B cell (primary cell): ENCODE measurements at regions not wholly inside any gene's neighbourhood (a gene's known extent, or its start where the extent isn't known, plus 50 kb on each side); places are given as distances from the start of the nearest gene placed in this dataset.

Experiments used
- EZH2 ChIP-seq: IDR thresholded peaks from 2 replicates; pipeline ENCODE4 v1.6.1; 2012; ENCODE audit warnings: borderline replicate concordance, low read depth, mild to moderate bottlenecking, moderate library complexity, low read length; ENCODE audit not compliant: insufficient read depth, poor library complexity, severe bottlenecking
- TF ChIP-seq, protein P1 (sequence below): fragments of 200-600 bp; IDR thresholded peaks from one replicate; pipeline ENCODE4 v1.8.0; 2022; ENCODE audit warnings: antibody characterized with exemption, mild to moderate bottlenecking

DNA sequence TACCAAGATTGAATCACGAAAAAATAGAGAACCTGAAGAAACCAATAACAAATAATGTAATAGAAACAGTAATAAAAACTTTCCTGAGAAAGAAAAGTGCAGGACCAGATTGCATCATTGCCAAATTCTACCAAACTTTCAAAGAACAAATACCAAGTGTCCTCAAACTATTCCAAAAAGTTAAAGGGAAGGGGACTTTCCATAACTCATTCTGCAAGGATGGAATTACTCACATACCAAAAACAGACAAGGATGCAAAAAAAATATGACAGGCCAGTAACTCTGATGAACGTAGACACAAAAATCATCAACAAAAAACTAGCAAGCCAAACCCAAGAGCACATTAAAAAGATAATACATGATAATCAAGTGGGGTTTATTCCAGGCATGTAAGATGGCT is 172.3 kb upstream of the SLC35G4 start:
- TF ChIP-seq, protein P1, sequence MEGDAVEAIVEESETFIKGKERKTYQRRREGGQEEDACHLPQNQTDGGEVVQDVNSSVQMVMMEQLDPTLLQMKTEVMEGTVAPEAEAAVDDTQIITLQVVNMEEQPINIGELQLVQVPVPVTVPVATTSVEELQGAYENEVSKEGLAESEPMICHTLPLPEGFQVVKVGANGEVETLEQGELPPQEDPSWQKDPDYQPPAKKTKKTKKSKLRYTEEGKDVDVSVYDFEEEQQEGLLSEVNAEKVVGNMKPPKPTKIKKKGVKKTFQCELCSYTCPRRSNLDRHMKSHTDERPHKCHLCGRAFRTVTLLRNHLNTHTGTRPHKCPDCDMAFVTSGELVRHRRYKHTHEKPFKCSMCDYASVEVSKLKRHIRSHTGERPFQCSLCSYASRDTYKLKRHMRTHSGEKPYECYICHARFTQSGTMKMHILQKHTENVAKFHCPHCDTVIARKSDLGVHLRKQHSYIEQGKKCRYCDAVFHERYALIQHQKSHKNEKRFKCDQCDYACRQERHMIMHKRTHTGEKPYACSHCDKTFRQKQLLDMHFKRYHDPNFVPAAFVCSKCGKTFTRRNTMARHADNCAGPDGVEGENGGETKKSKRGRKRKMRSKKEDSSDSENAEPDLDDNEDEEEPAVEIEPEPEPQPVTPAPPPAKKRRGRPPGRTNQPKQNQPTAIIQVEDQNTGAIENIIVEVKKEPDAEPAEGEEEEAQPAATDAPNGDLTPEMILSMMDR: no peak
- TF ChIP-seq EZH2: no peak
